RPMI7951 (cell line): ENCODE measurements at regions not wholly inside any gene's neighbourhood (a gene's known extent, or its start where the extent isn't known, plus 50 kb on each side); places are given as distances from the start of the nearest gene placed in this dataset.

ENCODE experiments used
- DNase-seq: peaks from one replicate; pipeline ENCODE4 v3.0.0-alpha.2; 2012; ENCODE audit warnings: low read depth

- no peak for DNase-seq
These were observed 239.3 kb downstream of the OGFRL1 start for GRCh38 chr6:71527886-71528285.

- DNase-seq, result no peak
These were observed 240.4 kb downstream of the OGFRL1 start for GRCh38 chr6:71529026-71529425.

GRCh38 chr6:71529769-71530168, 241.2 kb downstream of the OGFRL1 start:
- DNase-seq, result no peak

GRCh38 chr6:71531006-71531405, 242.4 kb downstream of the OGFRL1 start:
- DNase-seq, result no peak

GRCh38 chr6:71531841-71532240, 243.2 kb downstream of the OGFRL1 start:
- DNase-seq, result no peak

GRCh38 chr6:71533939-71534379, 245.3 kb downstream of the OGFRL1 start:
- peak; percentile 24 for DNase-seq

- DNase-seq, result no peak
These were observed 246.3 kb downstream of the OGFRL1 start for GRCh38 chr6:71534921-71535320.

GRCh38 chr6:71537717-71538116, 249.1 kb downstream of the OGFRL1 start:
- DNase-seq, result no peak

GRCh38 chr6:71544028-71544427, 255.4 kb downstream of the OGFRL1 start:
- no peak for DNase-seq

GRCh38 chr6:71544906-71545305, 256.3 kb downstream of the OGFRL1 start:
- DNase-seq, result no peak

- DNase-seq, result no peak
These were observed 257.3 kb downstream of the OGFRL1 start for GRCh38 chr6:71545905-71546304.

- no peak for DNase-seq
These were observed 263.2 kb downstream of the OGFRL1 start for GRCh38 chr6:71551798-71552197.

GRCh38 chr6:71556141-71556540, 267.5 kb downstream of the OGFRL1 start:
- no peak for DNase-seq

- DNase-seq, result no peak
These were observed 270.4 kb downstream of the OGFRL1 start for GRCh38 chr6:71558974-71559373.

GRCh38 chr6:71567562-71567961, 279.0 kb downstream of the OGFRL1 start:
- DNase-seq, result no peak

- no peak for DNase-seq
These were observed 289.2 kb downstream of the OGFRL1 start for GRCh38 chr6:71577766-71578165.

GRCh38 chr6:71579902-71580301, 291.3 kb downstream of the OGFRL1 start:
- DNase-seq, result no peak

GRCh38 chr6:71582820-71583219, 294.2 kb downstream of the OGFRL1 start:
- no peak for DNase-seq

GRCh38 chr6:71584712-71585436, 296.3 kb downstream of the OGFRL1 start:
- DNase-seq, result no peak

- no peak for DNase-seq
These were observed 296.9 kb downstream of the OGFRL1 start for GRCh38 chr6:71585472-71585871.

- DNase-seq, result no peak
These were observed 297.9 kb upstream of the RIMS1 start for GRCh38 chr6:71588490-71588889.

GRCh38 chr6:71589254-71589653, 297.1 kb upstream of the RIMS1 start:
- no peak for DNase-seq

GRCh38 chr6:71592643-71593042, 293.7 kb upstream of the RIMS1 start:
- no peak for DNase-seq

GRCh38 chr6:71599359-71599758, 287.0 kb upstream of the RIMS1 start:
- DNase-seq, result no peak
